ENCODE measurements at regions not wholly inside any gene's neighbourhood (a gene's known extent, or its start where the extent isn't known, plus 50 kb on each side); places are given as distances from the start of the nearest gene placed in this dataset.
"Not testable (repeated sequence)": the region's sequence is repeated elsewhere in the genome, so short reads cannot be mapped to it uniquely, and the experiment has no call there.

DNA sequence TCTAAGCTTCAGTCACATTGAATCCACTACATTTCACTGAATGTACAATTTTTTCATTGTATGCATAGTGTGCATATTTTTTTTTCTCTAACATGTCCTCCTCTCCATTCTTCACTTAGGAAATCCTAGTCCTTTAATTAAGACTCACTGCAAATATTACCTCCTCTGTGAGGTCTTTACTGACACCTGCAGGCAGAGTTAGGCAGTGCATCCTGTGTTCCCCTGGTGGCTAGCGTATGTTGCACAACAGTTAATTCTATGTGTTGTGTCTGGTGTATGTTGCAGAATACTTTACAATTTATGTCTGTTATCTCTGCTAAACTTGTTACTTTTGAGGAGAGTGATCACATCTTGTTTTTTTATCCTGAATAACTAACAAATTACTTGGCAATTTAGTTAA, 82.7 kb upstream of the NBPF20 start:
- TF ChIP-seq ZNF70 (CRISPR knock-in tag; IDR thresholded peaks at IDR 0.05); TOX (CRISPR knock-in tag; IDR thresholded peaks at IDR 0.05; ENCODE audit: borderline replicate concordance); OSR1 (CRISPR knock-in tag; IDR thresholded peaks at IDR 0.05); ISL1 (CRISPR knock-in tag; IDR thresholded peaks at IDR 0.05); PPARA (CRISPR knock-in tag; IDR thresholded peaks at IDR 0.05; ENCODE audit: borderline replicate concordance); ZFP3 (CRISPR knock-in tag; IDR thresholded peaks at IDR 0.05); CREB5 (CRISPR knock-in tag; IDR thresholded peaks at IDR 0.05; ENCODE audit: low read depth); BACH2 (CRISPR knock-in tag; IDR thresholded peaks at IDR 0.05; ENCODE audit: borderline replicate concordance); RARB (CRISPR knock-in tag; IDR thresholded peaks at IDR 0.05); TCF4 (CRISPR knock-in tag; IDR thresholded peaks at IDR 0.05; ENCODE audit: borderline replicate concordance); ARNTL (CRISPR knock-in tag; IDR thresholded peaks at IDR 0.05; ENCODE audit: borderline replicate concordance, low read depth); ZC3H10 (CRISPR knock-in tag; IDR thresholded peaks at IDR 0.05): not testable (repeated sequence)
- TF ChIP-seq, protein P1, sequence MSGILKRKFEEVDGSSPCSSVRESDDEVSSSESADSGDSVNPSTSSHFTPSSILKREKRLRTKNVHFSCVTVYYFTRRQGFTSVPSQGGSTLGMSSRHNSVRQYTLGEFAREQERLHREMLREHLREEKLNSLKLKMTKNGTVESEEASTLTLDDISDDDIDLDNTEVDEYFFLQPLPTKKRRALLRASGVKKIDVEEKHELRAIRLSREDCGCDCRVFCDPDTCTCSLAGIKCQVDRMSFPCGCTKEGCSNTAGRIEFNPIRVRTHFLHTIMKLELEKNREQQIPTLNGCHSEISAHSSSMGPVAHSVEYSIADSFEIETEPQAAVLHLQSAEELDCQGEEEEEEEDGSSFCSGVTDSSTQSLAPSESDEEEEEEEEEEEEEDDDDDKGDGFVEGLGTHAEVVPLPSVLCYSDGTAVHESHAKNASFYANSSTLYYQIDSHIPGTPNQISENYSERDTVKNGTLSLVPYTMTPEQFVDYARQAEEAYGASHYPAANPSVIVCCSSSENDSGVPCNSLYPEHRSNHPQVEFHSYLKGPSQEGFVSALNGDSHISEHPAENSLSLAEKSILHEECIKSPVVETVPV (CRISPR knock-in tag; IDR thresholded peaks at IDR 0.05): not testable (repeated sequence)
